Astrocyte (in vitro differentiated cells and primary cell): ENCODE measurements at regions not wholly inside any gene's neighbourhood (a gene's known extent, or its start where the extent isn't known, plus 50 kb on each side); places are given as distances from the start of the nearest gene placed in this dataset.

Experiments used
- DNase-seq: peaks from one replicate; pipeline ENCODE4 v3.0.0-alpha.2; 2010; ENCODE audit warnings: low read depth
- FAIRE-seq: peaks from 2 replicates; lab custom pipeline; 2011; peaks lifted over from hg19 to GRCh38; lab: Jason Lieb, UNC
- H2AFZ ChIP-seq: 2 replicates; pipeline ENCODE4 v1.6.0; 2012; ENCODE audit warnings: low read depth, low read length, inconsistent platforms
- H3K27ac ChIP-seq: 2 replicates; pipeline ENCODE4 v1.5.1; 2011; ENCODE audit warnings: low read depth, low read length, inconsistent platforms
- H3K27me3 ChIP-seq: 2 replicates; pipeline ENCODE4 v1.6.0; 2011; ENCODE audit warnings: low read length, inconsistent platforms; ENCODE audit not compliant: insufficient read depth
- H3K36me3 ChIP-seq: 2 replicates; pipeline ENCODE4 v1.5.1; 2011; ENCODE audit warnings: low read length, inconsistent platforms; ENCODE audit not compliant: insufficient read depth
- H3K4me1 ChIP-seq: 2 replicates; pipeline ENCODE4 v1.5.1; 2011; ENCODE audit warnings: low read length, inconsistent platforms; ENCODE audit not compliant: insufficient read depth
- H3K4me2 ChIP-seq: 2 replicates; pipeline ENCODE4 v1.6.0; 2012; ENCODE audit warnings: low read length, inconsistent platforms
- H3K4me3 ChIP-seq: 2 replicates; pipeline ENCODE4 v1.5.1; 2011; ENCODE audit warnings: low read depth, mild to moderate bottlenecking, low read length, inconsistent platforms; ENCODE audit not compliant: insufficient read depth
- H3K79me2 ChIP-seq: 2 replicates; pipeline ENCODE4 v1.6.0; 2012; ENCODE audit warnings: mild to moderate bottlenecking, low read length, inconsistent platforms; ENCODE audit not compliant: insufficient read depth
- H3K9ac ChIP-seq: 2 replicates; pipeline ENCODE4 v1.6.0; 2012; ENCODE audit warnings: mild to moderate bottlenecking, low read length, inconsistent platforms
- H3K9me3 ChIP-seq: 2 replicates; pipeline ENCODE4 v1.5.1; 2012; ENCODE audit warnings: low read depth, mild to moderate bottlenecking, low read length, inconsistent platforms; ENCODE audit not compliant: insufficient read depth
- H4K20me1 ChIP-seq: 2 replicates; pipeline ENCODE4 v1.6.0; 2012; ENCODE audit warnings: low read length, inconsistent platforms; ENCODE audit not compliant: insufficient read depth
- H3K27ac Mint-ChIP-seq: one replicate; pipeline ENCODE4 v1.8.0; 2021; ENCODE audit warnings: mild to moderate bottlenecking, mixed read lengths; ENCODE audit not compliant: unreplicated experiment
- H3K27me3 Mint-ChIP-seq: one replicate; pipeline ENCODE4 v1.8.0; 2021; ENCODE audit warnings: low read depth, mixed read lengths; ENCODE audit not compliant: unreplicated experiment
- H3K36me3 Mint-ChIP-seq: one replicate; pipeline ENCODE4 v1.8.0; 2021; ENCODE audit warnings: low read depth, mixed read lengths; ENCODE audit not compliant: unreplicated experiment
- H3K4me1 Mint-ChIP-seq: one replicate; pipeline ENCODE4 v1.8.0; 2021; ENCODE audit warnings: low read depth, mixed read lengths; ENCODE audit not compliant: unreplicated experiment
- H3K4me3 Mint-ChIP-seq: one replicate; pipeline ENCODE4 v1.8.0; 2021; ENCODE audit warnings: mild to moderate bottlenecking, moderate library complexity, mixed read lengths; ENCODE audit not compliant: unreplicated experiment
- H3K9me3 Mint-ChIP-seq: one replicate; pipeline ENCODE4 v1.8.0; 2021; ENCODE audit warnings: mild to moderate bottlenecking, mixed read lengths; ENCODE audit not compliant: unreplicated experiment
- CTCF ChIP-seq: IDR thresholded peaks from 2 replicates; pipeline ENCODE4 v1.5.1; 2011; ENCODE audit warnings: low read depth, mild to moderate bottlenecking, inconsistent platforms, low read length, moderate library complexity; ENCODE audit not compliant: insufficient read depth
- EZH2 ChIP-seq: IDR thresholded peaks from 2 replicates; pipeline ENCODE4 v1.6.1; 2012; ENCODE audit warnings: mild to moderate bottlenecking, low read length, inconsistent platforms; ENCODE audit not compliant: insufficient read depth

DNA sequence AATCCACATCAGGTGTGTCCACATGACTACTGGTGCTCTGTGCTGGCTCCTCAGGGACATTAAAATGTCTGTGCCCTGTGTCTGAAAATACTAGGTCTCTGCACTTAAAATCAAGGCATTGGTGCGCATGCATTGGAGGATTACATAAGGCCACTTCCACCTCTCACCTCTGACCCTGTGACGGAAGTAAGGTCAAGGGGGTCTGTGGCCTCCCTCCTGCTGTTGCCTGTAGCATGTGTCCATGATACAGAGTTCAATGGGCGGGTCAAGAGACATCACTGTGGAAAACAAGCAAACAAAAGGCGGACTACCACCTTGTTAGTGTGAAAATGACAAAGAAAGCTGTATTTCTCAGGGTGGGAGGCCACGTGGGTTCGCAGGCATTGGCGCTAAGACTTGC lies 208.6 kb upstream of the PWP1 start:
- Histone ChIP-seq H3K4me2 (no peak overlapping the region), H3K4me1 (no peaks in the 10 kb centered on the region), H3K27ac (no peak overlapping the region), H3K27me3 (peaks cover 2% of the 10 kb centered on the region), H2AFZ (no peak overlapping the region), H4K20me1 (peaks cover 4% of the 10 kb centered on the region), H3K79me2 (no peaks in the 10 kb centered on the region), H3K4me3 (no peak overlapping the region), H3K9ac (no peak overlapping the region), H3K9me3 (no peaks in the 10 kb centered on the region), H3K36me3 (no peaks in the 10 kb centered on the region)
- peaks cover 8% of the 10 kb centered on the region for H3K4me1 Mint-ChIP-seq
- DNase-seq = no peak
- TF ChIP-seq EZH2 = no peak
- no peak for TF ChIP-seq CTCF
- no peak overlapping the region for H3K27ac Mint-ChIP-seq
- peaks cover 1% of the 10 kb centered on the region for H3K9me3 Mint-ChIP-seq
- H3K36me3 Mint-ChIP-seq = no peaks in the 10 kb centered on the region
- no peak for FAIRE-seq
- H3K27me3 Mint-ChIP-seq = peaks cover 23% of the 10 kb centered on the region
- no peak overlapping the region for H3K4me3 Mint-ChIP-seq

- Histone ChIP-seq H2AFZ (no peak overlapping the region), H3K4me1 (no peaks in the 10 kb centered on the region), H3K4me3 (no peak overlapping the region), H3K9me3 (no peaks in the 10 kb centered on the region), H3K27ac (no peak overlapping the region), H3K36me3 (no peaks in the 10 kb centered on the region), H3K27me3 (peaks cover 2% of the 10 kb centered on the region), H3K9ac (no peak overlapping the region), H4K20me1 (peaks cover 4% of the 10 kb centered on the region), H3K4me2 (no peak overlapping the region), H3K79me2 (no peaks in the 10 kb centered on the region)
- H3K4me1 Mint-ChIP-seq = peaks cover 8% of the 10 kb centered on the region
- no peak for DNase-seq
- H3K36me3 Mint-ChIP-seq = no peaks in the 10 kb centered on the region
- TF ChIP-seq EZH2 (no peak), CTCF (no peak)
- peaks cover 15% of the 10 kb centered on the region for H3K27me3 Mint-ChIP-seq
- no peak overlapping the region for H3K27ac Mint-ChIP-seq
- H3K4me3 Mint-ChIP-seq = no peak overlapping the region
- no peak for FAIRE-seq
- H3K9me3 Mint-ChIP-seq = peaks cover 1% of the 10 kb centered on the region
These were observed 207.5 kb upstream of the PWP1 start for GRCh38 chr12:107477947-107478610.

- Mint-ChIP-seq H3K27me3 (peaks cover 16% of the 10 kb centered on the region), H3K4me3 (no peak overlapping the region), H3K9me3 (peaks cover 1% of the 10 kb centered on the region), H3K36me3 (no peaks in the 10 kb centered on the region), H3K4me1 (peaks cover 8% of the 10 kb centered on the region), H3K27ac (no peak overlapping the region)
- DNase-seq = peak; percentile 10
- peaks cover 4% of the 10 kb centered on the region for H4K20me1 ChIP-seq
- FAIRE-seq = no peak
- no peaks in the 10 kb centered on the region for H3K36me3 ChIP-seq
- TF ChIP-seq CTCF (no peak), EZH2 (no peak)
- peaks cover 2% of the 10 kb centered on the region for H3K27me3 ChIP-seq
- no peaks in the 10 kb centered on the region for H3K9me3 ChIP-seq
- H3K27ac ChIP-seq = no peak overlapping the region
- no peaks in the 10 kb centered on the region for H3K4me1 ChIP-seq
- no peaks in the 10 kb centered on the region for H3K79me2 ChIP-seq
- no peak overlapping the region for H2AFZ ChIP-seq
- H3K4me2 ChIP-seq = no peak overlapping the region
- no peak overlapping the region for H3K9ac ChIP-seq
- H3K4me3 ChIP-seq = no peak overlapping the region
These were observed 206.7 kb upstream of the PWP1 start for GRCh38 chr12:107478881-107479280.
